ENCODE measurements at regions not wholly inside any gene's neighbourhood (a gene's known extent, or its start where the extent isn't known, plus 50 kb on each side); places are given as distances from the start of the nearest gene placed in this dataset.
A peak's percentile ranks its signal among the peaks of the same experiment; 100 is the strongest.

- H3K4me1 ChIP-seq (ENCODE audit: insufficient read depth, low read length), result no peaks in the 10 kb centered on the region
- peaks cover 5 to 12% (median 5%) of the 10 kb centered on the region in 5 donors for H3K9me3 Mint-ChIP-seq
- H3K36me3 Mint-ChIP-seq, result no peaks in the 10 kb centered on the region
- H3K27ac ChIP-seq (ENCODE audit: low read depth, low read length), result no peak overlapping the region
- H3K27ac Mint-ChIP-seq, result no peak overlapping the region
- ChIA-PET CTCF (no interaction called here), POLR2A (no interaction called here)
- H3K4me3 ChIP-seq (ENCODE audit: low read length), result no peak overlapping the region
- no peaks in the 10 kb centered on the region for H3K4me1 Mint-ChIP-seq
- no peak overlapping the region for H3K4me3 Mint-ChIP-seq
- no peaks in the 10 kb centered on the region for H3K36me3 ChIP-seq (ENCODE audit: insufficient read depth, low read length)
- H3K27me3 Mint-ChIP-seq, result no peaks in the 10 kb centered on the region
- DNase-seq, result no peak
- no peaks in the 10 kb centered on the region for H3K27me3 ChIP-seq (ENCODE audit: insufficient read depth, low read length, poor library complexity, severe bottlenecking)
- H3K9me3 ChIP-seq (ENCODE audit: low read length), result no peaks in the 10 kb centered on the region
Measured at GRCh38 chr15:46420990-46421389, 786.2 kb downstream of the SQOR start.

- Histone ChIP-seq H3K36me3 (ENCODE audit: insufficient read depth, low read length) (no peaks in the 10 kb centered on the region), H3K4me1 (ENCODE audit: insufficient read depth, low read length) (no peaks in the 10 kb centered on the region), H3K27me3 (ENCODE audit: insufficient read depth, low read length, poor library complexity, severe bottlenecking) (no peaks in the 10 kb centered on the region), H3K9me3 (ENCODE audit: low read length) (no peaks in the 10 kb centered on the region), H3K27ac (ENCODE audit: low read depth, low read length) (no peak overlapping the region), H3K4me3 (ENCODE audit: low read length) (no peak overlapping the region)
- no peaks in the 10 kb centered on the region for H3K36me3 Mint-ChIP-seq
- no peak overlapping the region for H3K4me3 Mint-ChIP-seq
- CTCF ChIA-PET, result no interaction called here
- POLR2A ChIA-PET, result no interaction called here
- no peak overlapping the region for H3K27ac Mint-ChIP-seq
- H3K4me1 Mint-ChIP-seq, result no peaks in the 10 kb centered on the region
- no peak for DNase-seq
- H3K9me3 Mint-ChIP-seq, result peaks cover 0 to 9% (median 5%) of the 10 kb centered on the region in 5 donors
- no peaks in the 10 kb centered on the region for H3K27me3 Mint-ChIP-seq
Measured at GRCh38 chr15:46441294-46442062, 806.6 kb downstream of the SQOR start.

DNA sequence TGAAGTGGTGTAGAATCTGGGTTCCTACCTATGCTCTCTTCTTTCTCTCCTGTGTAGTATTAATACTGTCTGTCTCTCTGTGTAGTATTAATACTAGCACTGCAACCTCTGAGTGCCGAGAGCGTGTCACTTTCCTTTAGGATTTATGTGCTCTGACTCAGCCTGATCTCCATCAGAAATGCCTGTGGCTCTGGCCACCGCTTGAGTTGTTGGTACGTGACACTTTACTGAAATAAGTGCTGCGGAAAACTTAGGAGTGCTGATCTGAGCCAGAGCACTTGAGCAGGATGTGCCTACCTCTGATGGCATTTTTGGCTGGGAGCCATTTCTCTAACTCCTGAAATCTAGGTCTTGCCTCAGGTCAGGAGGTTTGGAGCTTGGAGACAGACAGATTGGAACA lies 807.4 kb downstream of the SQOR start:
- Mint-ChIP-seq H3K36me3 (no peaks in the 10 kb centered on the region), H3K4me1 (no peaks in the 10 kb centered on the region), H3K4me3 (no peak overlapping the region), H3K9me3 (peaks cover 0 to 9% (median 5%) of the 10 kb centered on the region in 5 donors), H3K27me3 (no peaks in the 10 kb centered on the region), H3K27ac (peak overlapping the region in 1 of 8 donors; percentile 12)
- CTCF ChIA-PET, result no interaction called here
- Histone ChIP-seq H3K27me3 (ENCODE audit: insufficient read depth, low read length, poor library complexity, severe bottlenecking) (no peaks in the 10 kb centered on the region), H3K4me1 (ENCODE audit: insufficient read depth, low read length) (no peaks in the 10 kb centered on the region), H3K4me3 (ENCODE audit: low read length) (no peak overlapping the region), H3K36me3 (ENCODE audit: insufficient read depth, low read length) (no peaks in the 10 kb centered on the region), H3K27ac (ENCODE audit: low read depth, low read length) (no peak overlapping the region), H3K9me3 (ENCODE audit: low read length) (no peaks in the 10 kb centered on the region)
- no peak for DNase-seq
- POLR2A ChIA-PET, result no interaction called here

- DNase-seq, result no peak
- CTCF ChIA-PET, result no interaction called here
- no peaks in the 10 kb centered on the region for H3K9me3 ChIP-seq (ENCODE audit: low read length)
- Mint-ChIP-seq H3K4me1 (no peaks in the 10 kb centered on the region), H3K4me3 (no peak overlapping the region), H3K9me3 (peaks cover 0 to 9% (median 5%) of the 10 kb centered on the region in 5 donors), H3K36me3 (no peaks in the 10 kb centered on the region), H3K27me3 (no peaks in the 10 kb centered on the region), H3K27ac (no peak overlapping the region)
- H3K4me3 ChIP-seq (ENCODE audit: low read length), result no peak overlapping the region
- H3K27ac ChIP-seq (ENCODE audit: low read depth, low read length), result no peak overlapping the region
- POLR2A ChIA-PET, result no interaction called here
- no peaks in the 10 kb centered on the region for H3K36me3 ChIP-seq (ENCODE audit: insufficient read depth, low read length)
- H3K27me3 ChIP-seq (ENCODE audit: insufficient read depth, low read length, poor library complexity, severe bottlenecking), result no peaks in the 10 kb centered on the region
- H3K4me1 ChIP-seq (ENCODE audit: insufficient read depth, low read length), result no peaks in the 10 kb centered on the region
Measured at GRCh38 chr15:46442901-46443590, 808.2 kb downstream of the SQOR start.

- Mint-ChIP-seq H3K9me3 (peaks cover 0 to 13% (median 8%) of the 10 kb centered on the region in 5 donors), H3K27ac (no peak overlapping the region), H3K27me3 (no peaks in the 10 kb centered on the region), H3K36me3 (no peaks in the 10 kb centered on the region), H3K4me1 (no peaks in the 10 kb centered on the region), H3K4me3 (no peak overlapping the region)
- ChIA-PET POLR2A (no interaction called here), CTCF (no interaction called here)
- H3K27ac ChIP-seq (ENCODE audit: low read depth, low read length), result no peak overlapping the region
- no peaks in the 10 kb centered on the region for H3K27me3 ChIP-seq (ENCODE audit: insufficient read depth, low read length, poor library complexity, severe bottlenecking)
- H3K4me1 ChIP-seq (ENCODE audit: insufficient read depth, low read length), result no peaks in the 10 kb centered on the region
- no peak for DNase-seq
- no peak overlapping the region for H3K4me3 ChIP-seq (ENCODE audit: low read length)
- H3K9me3 ChIP-seq (ENCODE audit: low read length), result no peaks in the 10 kb centered on the region
- H3K36me3 ChIP-seq (ENCODE audit: insufficient read depth, low read length), result no peaks in the 10 kb centered on the region
Measured at GRCh38 chr15:46450112-46450809, 815.4 kb downstream of the SQOR start.

DNA sequence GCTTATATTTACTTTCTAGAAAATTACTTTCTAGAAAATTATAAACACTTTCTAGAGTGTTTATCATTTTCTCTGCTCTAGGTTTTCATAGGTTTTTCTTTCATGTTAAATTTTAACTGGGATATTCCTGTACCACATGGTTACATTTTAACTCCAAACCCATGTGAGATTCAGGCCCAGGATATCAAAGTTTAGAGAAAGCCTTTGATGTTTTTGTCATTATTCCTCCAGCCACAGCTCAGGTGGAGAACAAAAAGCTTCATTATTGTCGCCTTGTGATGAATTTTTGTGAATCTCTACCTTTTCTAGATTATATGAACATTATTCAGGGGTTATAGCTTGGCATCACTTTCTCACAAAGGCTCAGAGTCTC lies 816.0 kb downstream of the SQOR start:
- H3K27ac Mint-ChIP-seq, result no peak overlapping the region
- no peak overlapping the region for H3K27ac ChIP-seq (ENCODE audit: low read depth, low read length)
- no peaks in the 10 kb centered on the region for H3K27me3 Mint-ChIP-seq
- no peak overlapping the region for H3K4me3 ChIP-seq (ENCODE audit: low read length)
- no peaks in the 10 kb centered on the region for H3K36me3 Mint-ChIP-seq
- no peaks in the 10 kb centered on the region for H3K36me3 ChIP-seq (ENCODE audit: insufficient read depth, low read length)
- DNase-seq, result no peak
- no peaks in the 10 kb centered on the region for H3K27me3 ChIP-seq (ENCODE audit: insufficient read depth, low read length, poor library complexity, severe bottlenecking)
- H3K4me1 Mint-ChIP-seq, result no peaks in the 10 kb centered on the region
- H3K4me1 ChIP-seq (ENCODE audit: insufficient read depth, low read length), result no peaks in the 10 kb centered on the region
- ChIA-PET CTCF (no interaction called here), POLR2A (no interaction called here)
- H3K9me3 Mint-ChIP-seq, result peaks cover 3 to 13% (median 8%) of the 10 kb centered on the region in 5 donors
- H3K4me3 Mint-ChIP-seq, result no peak overlapping the region
- no peaks in the 10 kb centered on the region for H3K9me3 ChIP-seq (ENCODE audit: low read length)

GRCh38 chr15:46452297-46452820 lies 817.5 kb downstream of the SQOR start:
- Histone ChIP-seq H3K4me1 (ENCODE audit: insufficient read depth, low read length) (no peaks in the 10 kb centered on the region), H3K27me3 (ENCODE audit: insufficient read depth, low read length, poor library complexity, severe bottlenecking) (no peaks in the 10 kb centered on the region), H3K27ac (ENCODE audit: low read depth, low read length) (no peak overlapping the region), H3K4me3 (ENCODE audit: low read length) (no peak overlapping the region), H3K36me3 (ENCODE audit: insufficient read depth, low read length) (no peaks in the 10 kb centered on the region), H3K9me3 (ENCODE audit: low read length) (no peaks in the 10 kb centered on the region)
- H3K4me3 Mint-ChIP-seq, result no peak overlapping the region
- DNase-seq, result no peak
- peaks cover 3 to 13% (median 8%) of the 10 kb centered on the region in 5 donors for H3K9me3 Mint-ChIP-seq
- no peaks in the 10 kb centered on the region for H3K4me1 Mint-ChIP-seq
- POLR2A ChIA-PET, result no interaction called here
- H3K27me3 Mint-ChIP-seq, result no peaks in the 10 kb centered on the region
- no peak overlapping the region for H3K27ac Mint-ChIP-seq
- no peaks in the 10 kb centered on the region for H3K36me3 Mint-ChIP-seq
- CTCF ChIA-PET, result no interaction called here

GRCh38 chr15:46456456-46456855 lies 821.6 kb downstream of the SQOR start:
- Mint-ChIP-seq H3K4me3 (no peak overlapping the region), H3K4me1 (no peaks in the 10 kb centered on the region), H3K27me3 (no peaks in the 10 kb centered on the region), H3K27ac (no peak overlapping the region), H3K36me3 (no peaks in the 10 kb centered on the region), H3K9me3 (peaks cover 3 to 11% (median 6%) of the 10 kb centered on the region in 5 donors)
- Histone ChIP-seq H3K4me3 (ENCODE audit: low read length) (no peak overlapping the region), H3K4me1 (ENCODE audit: insufficient read depth, low read length) (no peaks in the 10 kb centered on the region), H3K27ac (ENCODE audit: low read depth, low read length) (no peak overlapping the region), H3K36me3 (ENCODE audit: insufficient read depth, low read length) (no peaks in the 10 kb centered on the region), H3K27me3 (ENCODE audit: insufficient read depth, low read length, poor library complexity, severe bottlenecking) (no peaks in the 10 kb centered on the region), H3K9me3 (ENCODE audit: low read length) (no peaks in the 10 kb centered on the region)
- ChIA-PET CTCF (no interaction called here), POLR2A (no interaction called here)
- DNase-seq, result no peak

Measured in CD8-positive, alpha-beta memory T cell (primary cell).